Loucy (cell line): ENCODE measurements at regions not wholly inside any gene's neighbourhood (a gene's known extent, or its start where the extent isn't known, plus 50 kb on each side); places are given as distances from the start of the nearest gene placed in this dataset.

ENCODE experiments used
- H2AFZ ChIP-seq: fragments of 200-600 bp; sonication (generic); 2 replicates; pipeline ENCODE4 v1.6.0; 2016; ENCODE audit warnings: antibody characterized with exemption, mild to moderate bottlenecking, low read length, moderate library complexity
- H3F3A ChIP-seq: fragments of 200-600 bp; 2 replicates; pipeline ENCODE4 v1.6.0; 2016; ENCODE audit warnings: antibody characterized with exemption, low read depth, mild to moderate bottlenecking
- H3K27me3 ChIP-seq: fragments of 200-600 bp; sonication (generic); 2 replicates; pipeline ENCODE4 v1.6.1; 2014; ENCODE audit warnings: low read length, mild to moderate bottlenecking; ENCODE audit not compliant: insufficient read depth, poor library complexity, severe bottlenecking
- H3K36me3 ChIP-seq: fragments of 200-600 bp; sonication (generic); 2 replicates; pipeline ENCODE4 v1.6.1; 2016; ENCODE audit warnings: low read length; ENCODE audit not compliant: insufficient read depth
- H3K4me1 ChIP-seq: fragments of 200-600 bp; sonication (generic); 2 replicates; pipeline ENCODE4 v1.5.1; 2014; ENCODE audit warnings: low read length, mild to moderate bottlenecking; ENCODE audit not compliant: insufficient read depth, poor library complexity, severe bottlenecking
- H3K4me2 ChIP-seq: fragments of 200-600 bp; sonication (generic); 2 replicates; pipeline ENCODE4 v1.6.0; 2014; ENCODE audit warnings: antibody characterized with exemption, low read length, low read depth, mild to moderate bottlenecking; ENCODE audit not compliant: poor library complexity, severe bottlenecking
- H3K4me3 ChIP-seq: fragments of 200-600 bp; sonication (generic); 2 replicates; pipeline ENCODE4 v1.5.1; 2014; ENCODE audit warnings: low read length, mild to moderate bottlenecking, mixed read lengths; ENCODE audit not compliant: poor library complexity, severe bottlenecking
- H3K79me2 ChIP-seq: fragments of 200-600 bp; sonication (generic); 2 replicates; pipeline ENCODE4 v1.6.1; 2014; ENCODE audit warnings: low read length; ENCODE audit not compliant: insufficient read depth
- H3K9ac ChIP-seq: fragments of 200-600 bp; sonication (generic); 2 replicates; pipeline ENCODE4 v1.6.0; 2014; ENCODE audit warnings: mild to moderate bottlenecking, low read depth, low read length, moderate library complexity; ENCODE audit not compliant: poor library complexity, severe bottlenecking
- H3K9me2 ChIP-seq: fragments of 200-600 bp; sonication (generic); replicated peaks from 2 replicates; pipeline ENCODE4 v1.6.1; 2016; ENCODE audit warnings: low read depth, low read length, mixed read lengths
- H3K9me3 ChIP-seq: fragments of 200-600 bp; sonication (generic); 2 replicates; pipeline ENCODE4 v1.6.1; 2014; ENCODE audit warnings: mild to moderate bottlenecking, antibody characterized with exemption, low read length, low read depth; ENCODE audit not compliant: insufficient read depth
- H4K20me1 ChIP-seq: fragments of 200-600 bp; sonication (generic); 2 replicates; pipeline ENCODE4 v1.6.0; 2014; ENCODE audit warnings: antibody characterized with exemption, low read length, mild to moderate bottlenecking; ENCODE audit not compliant: insufficient read depth, poor library complexity, severe bottlenecking
- EZH2phosphoT487 ChIP-seq: fragments of 200-600 bp; IDR thresholded peaks from 2 replicates; pipeline ENCODE4 v1.6.1; 2018; ENCODE audit warnings: antibody characterized with exemption, mild to moderate bottlenecking, moderate library complexity, borderline replicate concordance
- TF ChIP-seq, protein P1 (sequence below): fragments of 200-600 bp; sonication (generic); conservative IDR thresholded peaks from 2 replicates; pipeline ENCODE4 v1.5.1; 2014; ENCODE audit warnings: mild to moderate bottlenecking, antibody characterized with exemption, low read length

- Histone ChIP-seq H3F3A (no peaks in the 10 kb centered on the region), H3K4me3 (no peak overlapping the region), H4K20me1 (no peaks in the 10 kb centered on the region), H3K9me2 (no peaks in the 10 kb centered on the region), H3K27me3 (no peaks in the 10 kb centered on the region), H3K4me1 (no peaks in the 10 kb centered on the region), H2AFZ (no peak overlapping the region), H3K4me2 (no peak overlapping the region), H3K79me2 (no peaks in the 10 kb centered on the region), H3K9me3 (no peaks in the 10 kb centered on the region), H3K36me3 (no peaks in the 10 kb centered on the region), H3K9ac (no peak overlapping the region)
- TF ChIP-seq EZH2phosphoT487 = no peak
- TF ChIP-seq, protein P1, sequence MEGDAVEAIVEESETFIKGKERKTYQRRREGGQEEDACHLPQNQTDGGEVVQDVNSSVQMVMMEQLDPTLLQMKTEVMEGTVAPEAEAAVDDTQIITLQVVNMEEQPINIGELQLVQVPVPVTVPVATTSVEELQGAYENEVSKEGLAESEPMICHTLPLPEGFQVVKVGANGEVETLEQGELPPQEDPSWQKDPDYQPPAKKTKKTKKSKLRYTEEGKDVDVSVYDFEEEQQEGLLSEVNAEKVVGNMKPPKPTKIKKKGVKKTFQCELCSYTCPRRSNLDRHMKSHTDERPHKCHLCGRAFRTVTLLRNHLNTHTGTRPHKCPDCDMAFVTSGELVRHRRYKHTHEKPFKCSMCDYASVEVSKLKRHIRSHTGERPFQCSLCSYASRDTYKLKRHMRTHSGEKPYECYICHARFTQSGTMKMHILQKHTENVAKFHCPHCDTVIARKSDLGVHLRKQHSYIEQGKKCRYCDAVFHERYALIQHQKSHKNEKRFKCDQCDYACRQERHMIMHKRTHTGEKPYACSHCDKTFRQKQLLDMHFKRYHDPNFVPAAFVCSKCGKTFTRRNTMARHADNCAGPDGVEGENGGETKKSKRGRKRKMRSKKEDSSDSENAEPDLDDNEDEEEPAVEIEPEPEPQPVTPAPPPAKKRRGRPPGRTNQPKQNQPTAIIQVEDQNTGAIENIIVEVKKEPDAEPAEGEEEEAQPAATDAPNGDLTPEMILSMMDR = no peak
Measured at GRCh38 chr16:59593194-59593661, 859.1 kb upstream of the GOT2 start.

- Histone ChIP-seq H3K9me2 (no peaks in the 10 kb centered on the region), H4K20me1 (no peaks in the 10 kb centered on the region), H3K27me3 (no peaks in the 10 kb centered on the region), H3K4me3 (no peak overlapping the region), H3K36me3 (no peaks in the 10 kb centered on the region), H3K4me2 (no peak overlapping the region), H3K9ac (no peak overlapping the region), H3K4me1 (no peaks in the 10 kb centered on the region), H3K79me2 (no peaks in the 10 kb centered on the region), H3F3A (no peaks in the 10 kb centered on the region), H2AFZ (no peak overlapping the region), H3K9me3 (no peaks in the 10 kb centered on the region)
- TF ChIP-seq, protein P1 = no peak
- TF ChIP-seq EZH2phosphoT487 = no peak
Measured at GRCh38 chr16:59591480-59591879, 857.4 kb upstream of the GOT2 start.

GRCh38 chr16:59590845-59591244 lies 856.7 kb upstream of the GOT2 start:
- no peaks in the 10 kb centered on the region for H3K9me3 ChIP-seq
- no peaks in the 10 kb centered on the region for H3K4me1 ChIP-seq
- no peaks in the 10 kb centered on the region for H3K36me3 ChIP-seq
- H3K79me2 ChIP-seq = no peaks in the 10 kb centered on the region
- H3K4me3 ChIP-seq = no peak overlapping the region
- no peaks in the 10 kb centered on the region for H4K20me1 ChIP-seq
- H3K4me2 ChIP-seq = no peak overlapping the region
- no peaks in the 10 kb centered on the region for H3K27me3 ChIP-seq
- no peak for TF ChIP-seq EZH2phosphoT487
- TF ChIP-seq, protein P1 = no peak
- no peak overlapping the region for H3K9ac ChIP-seq
- H2AFZ ChIP-seq = no peak overlapping the region
- no peaks in the 10 kb centered on the region for H3K9me2 ChIP-seq
- no peaks in the 10 kb centered on the region for H3F3A ChIP-seq
